Peyer's patch (tissue), 4 donors: ENCODE measurements at regions not wholly inside any gene's neighbourhood (a gene's known extent, or its start where the extent isn't known, plus 50 kb on each side); places are given as distances from the start of the nearest gene placed in this dataset.

Experiments used
- DNase-seq, 3 donors: peaks; one replicate each; pipeline ENCODE4 v3.0.0-alpha.2; 2017 to 2019
- H3K27ac ChIP-seq, 4 donors: fragments of 200-600 bp; sonication (generic); one replicate each; pipeline ENCODE4 v1.5.1; 2016 to 2019
- H3K27me3 ChIP-seq, 2 donors: fragments of 200-600 bp; sonication (generic); one replicate each; pipeline ENCODE4 v1.5.1; 2019
- H3K36me3 ChIP-seq, 3 donors: fragments of 200-600 bp; sonication (generic); one replicate each; pipeline ENCODE4 v1.5.1; 2016 to 2019
- H3K4me1 ChIP-seq, 4 donors: fragments of 200-600 bp; sonication (generic); one replicate each; pipeline ENCODE4 v1.5.1; 2016 to 2019
- H3K4me3 ChIP-seq, 4 donors: fragments of 200-600 bp; sonication (generic); 1 replicate in 3 of 4; 2 replicates in 1 of 4; pipeline ENCODE4 v1.5.1; 2016 to 2019; ENCODE audit warnings: mild to moderate bottlenecking in 1 of 4
- H3K9me3 ChIP-seq, 4 donors: fragments of 200-600 bp; sonication (generic); one replicate each; pipeline ENCODE4 v1.5.1; 2016 to 2019; ENCODE audit warnings: mild to moderate bottlenecking in 1 of 4
- CTCF ChIP-seq, 6 experiments: fragments of 450-650 bp in 4 of 6; fragments of 200-600 bp in 2 of 6; sonication (generic) in 1 of 6; IDR thresholded peaks; one replicate each; pipeline ENCODE4 v1.5.1; 2017 to 2019; ENCODE audit warnings: antibody characterized with exemption in 6 of 6, mild to moderate bottlenecking in 3 of 6, moderate library complexity in 1 of 6
- POLR2A ChIP-seq, 2 donors: fragments of 450-650 bp; IDR thresholded peaks; one replicate each; pipeline ENCODE4 v1.5.1; 2017; ENCODE audit warnings: antibody characterized with exemption in 2 of 2, mild to moderate bottlenecking in 2 of 2, moderate library complexity in 2 of 2

GRCh38 chr7:10612950-10613349, 360.7 kb upstream of the PHF14 start:
- Histone ChIP-seq H3K27ac (no peak overlapping the region), H3K36me3 (no peaks in the 10 kb centered on the region), H3K4me1 (no peaks in the 10 kb centered on the region), H3K9me3 (peaks cover 0 to 4% (median 0%) of the 10 kb centered on the region in 4 donors), H3K4me3 (no peak overlapping the region), H3K27me3 (no peaks in the 10 kb centered on the region)
- DNase-seq: no peak
- TF ChIP-seq POLR2A (IDR thresholded peaks at IDR 0.05) (no peak), CTCF (IDR thresholded peaks at IDR 0.05) (no peak)

- DNase-seq: no peak
- Histone ChIP-seq H3K27ac (no peak overlapping the region), H3K4me3 (no peak overlapping the region), H3K9me3 (peaks cover 0 to 4% (median 0%) of the 10 kb centered on the region in 4 donors), H3K27me3 (no peaks in the 10 kb centered on the region), H3K36me3 (no peaks in the 10 kb centered on the region), H3K4me1 (no peaks in the 10 kb centered on the region)
- no peak for TF ChIP-seq CTCF (IDR thresholded peaks at IDR 0.05)
- TF ChIP-seq POLR2A (IDR thresholded peaks at IDR 0.05): no peak
Observed at GRCh38 chr7:10618953-10619352, 354.7 kb upstream of the PHF14 start.

- no peak overlapping the region for H3K27ac ChIP-seq
- no peak for DNase-seq
- no peaks in the 10 kb centered on the region for H3K36me3 ChIP-seq
- no peak overlapping the region for H3K4me3 ChIP-seq
- H3K4me1 ChIP-seq: no peaks in the 10 kb centered on the region
- H3K9me3 ChIP-seq: no peaks in the 10 kb centered on the region
- TF ChIP-seq CTCF (IDR thresholded peaks at IDR 0.05): no peak
- no peak for TF ChIP-seq POLR2A (IDR thresholded peaks at IDR 0.05)
- no peaks in the 10 kb centered on the region for H3K27me3 ChIP-seq
Observed at GRCh38 chr7:10632712-10633111, 341.0 kb upstream of the PHF14 start.

- TF ChIP-seq POLR2A (IDR thresholded peaks at IDR 0.05) (no peak), CTCF (IDR thresholded peaks at IDR 0.05) (no peak)
- Histone ChIP-seq H3K4me3 (no peak overlapping the region), H3K9me3 (no peaks in the 10 kb centered on the region), H3K36me3 (no peaks in the 10 kb centered on the region), H3K27me3 (no peaks in the 10 kb centered on the region), H3K27ac (no peak overlapping the region), H3K4me1 (no peaks in the 10 kb centered on the region)
- DNase-seq: no peak
Observed at GRCh38 chr7:10634239-10634638, 339.4 kb upstream of the PHF14 start.

DNA sequence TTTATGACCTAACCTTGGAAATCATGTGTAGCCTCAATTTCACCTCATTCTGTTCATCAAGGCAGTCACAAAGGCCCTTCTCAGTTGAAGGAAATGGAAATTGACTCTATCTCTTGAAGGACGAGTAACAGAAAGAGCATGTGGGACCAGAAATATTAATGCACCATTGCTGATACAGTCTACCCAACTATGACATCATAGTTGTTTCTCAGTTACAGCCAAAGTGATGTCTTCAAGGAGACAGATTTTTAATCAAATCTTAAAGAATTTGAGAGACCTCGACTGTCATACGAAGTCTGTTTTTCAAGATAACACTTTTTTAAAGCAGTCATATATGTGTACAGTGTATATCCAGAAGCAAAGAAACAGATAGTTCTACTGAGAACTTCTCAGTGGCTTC, 335.7 kb upstream of the PHF14 start:
- no peak for TF ChIP-seq POLR2A (IDR thresholded peaks at IDR 0.05)
- no peak for TF ChIP-seq CTCF (IDR thresholded peaks at IDR 0.05)
- Histone ChIP-seq H3K4me3 (no peak overlapping the region), H3K27me3 (no peaks in the 10 kb centered on the region), H3K9me3 (no peaks in the 10 kb centered on the region), H3K36me3 (no peaks in the 10 kb centered on the region), H3K4me1 (no peaks in the 10 kb centered on the region), H3K27ac (no peak overlapping the region)
- DNase-seq: no peak

DNA sequence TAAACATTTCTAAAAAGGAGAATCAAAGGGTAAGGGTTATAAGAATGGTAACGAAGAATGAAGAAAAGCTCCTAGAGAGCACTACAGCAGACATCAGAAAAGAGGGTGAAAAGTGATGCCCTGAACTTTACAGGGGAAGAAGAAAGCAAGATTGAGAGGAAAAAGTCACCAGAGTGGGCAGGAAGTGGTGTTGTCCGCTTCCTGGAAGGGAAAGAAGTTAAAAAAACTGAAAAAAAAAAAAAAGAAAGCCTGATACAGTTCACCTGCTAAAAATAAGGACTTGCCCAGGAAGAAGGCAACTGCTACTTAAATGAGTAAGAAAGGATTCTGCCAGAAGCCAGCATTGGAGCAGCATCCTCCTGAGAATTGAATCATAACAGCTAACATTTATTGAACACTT, 330.1 kb upstream of the PHF14 start:
- H3K27ac ChIP-seq: no peak overlapping the region
- H3K36me3 ChIP-seq: no peaks in the 10 kb centered on the region
- TF ChIP-seq CTCF (IDR thresholded peaks at IDR 0.05): no peak
- TF ChIP-seq POLR2A (IDR thresholded peaks at IDR 0.05): no peak
- H3K4me1 ChIP-seq: no peaks in the 10 kb centered on the region
- DNase-seq: no peak
- no peak overlapping the region for H3K4me3 ChIP-seq
- no peaks in the 10 kb centered on the region for H3K9me3 ChIP-seq
- H3K27me3 ChIP-seq: no peaks in the 10 kb centered on the region
